Bronchial epithelial cell (primary cell): ENCODE measurements at regions not wholly inside any gene's neighbourhood (a gene's known extent, or its start where the extent isn't known, plus 50 kb on each side); places are given as distances from the start of the nearest gene placed in this dataset.
A peak's percentile ranks its signal among the peaks of the same experiment; 100 is the strongest.

Experiments
- DNase-seq: peaks from one replicate; pipeline ENCODE4 v3.0.0-alpha.2; 2010; ENCODE audit warnings: low read depth
- FAIRE-seq: peaks from 2 replicates; lab custom pipeline; 2011; peaks lifted over from hg19 to GRCh38; lab: Jason Lieb, UNC
- H3K27me3 ChIP-seq: 2 replicates; pipeline ENCODE4 v1.5.1; 2011; ENCODE audit warnings: low read length; ENCODE audit not compliant: control insufficient read depth, insufficient read depth
- H3K36me3 ChIP-seq: 2 replicates; pipeline ENCODE4 v1.5.1; 2011; ENCODE audit warnings: low read length; ENCODE audit not compliant: control insufficient read depth, insufficient read depth
- H3K4me3 ChIP-seq: 2 replicates; pipeline ENCODE4 v1.5.1; 2011; ENCODE audit warnings: mild to moderate bottlenecking, low read depth, low read length, control low read depth
- TF ChIP-seq, protein P1 (sequence below): IDR thresholded peaks from 2 replicates; pipeline ENCODE4 v1.5.1; 2011; ENCODE audit warnings: mild to moderate bottlenecking, moderate library complexity, low read length, control low read depth, inconsistent platforms; ENCODE audit not compliant: insufficient read depth, severe bottlenecking

DNA sequence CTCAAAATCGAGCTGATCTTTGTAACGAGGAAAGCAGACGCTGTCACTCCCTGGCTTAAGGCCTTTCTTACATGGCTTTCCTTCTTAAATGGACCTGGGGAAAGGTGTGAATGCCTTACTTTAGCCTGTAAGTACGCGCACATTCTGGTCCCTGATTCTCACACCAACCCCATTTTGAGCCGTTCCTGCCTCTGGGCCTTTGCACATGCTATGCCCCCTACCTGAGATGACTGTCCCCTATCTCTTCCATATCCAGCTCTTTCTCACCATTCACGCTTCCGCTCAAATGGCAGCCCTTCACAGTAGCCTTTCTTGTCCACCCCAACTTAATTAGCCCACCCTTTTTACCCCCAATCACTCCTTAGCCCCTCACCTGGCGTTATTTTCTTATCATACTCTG is 496.7 kb downstream of the SHQ1 start:
- peaks cover 2% of the 10 kb centered on the region for H3K27me3 ChIP-seq
- no peak for DNase-seq
- no peaks in the 10 kb centered on the region for H3K36me3 ChIP-seq
- no peak for FAIRE-seq
- H3K4me3 ChIP-seq: no peak overlapping the region
- TF ChIP-seq, protein P1, sequence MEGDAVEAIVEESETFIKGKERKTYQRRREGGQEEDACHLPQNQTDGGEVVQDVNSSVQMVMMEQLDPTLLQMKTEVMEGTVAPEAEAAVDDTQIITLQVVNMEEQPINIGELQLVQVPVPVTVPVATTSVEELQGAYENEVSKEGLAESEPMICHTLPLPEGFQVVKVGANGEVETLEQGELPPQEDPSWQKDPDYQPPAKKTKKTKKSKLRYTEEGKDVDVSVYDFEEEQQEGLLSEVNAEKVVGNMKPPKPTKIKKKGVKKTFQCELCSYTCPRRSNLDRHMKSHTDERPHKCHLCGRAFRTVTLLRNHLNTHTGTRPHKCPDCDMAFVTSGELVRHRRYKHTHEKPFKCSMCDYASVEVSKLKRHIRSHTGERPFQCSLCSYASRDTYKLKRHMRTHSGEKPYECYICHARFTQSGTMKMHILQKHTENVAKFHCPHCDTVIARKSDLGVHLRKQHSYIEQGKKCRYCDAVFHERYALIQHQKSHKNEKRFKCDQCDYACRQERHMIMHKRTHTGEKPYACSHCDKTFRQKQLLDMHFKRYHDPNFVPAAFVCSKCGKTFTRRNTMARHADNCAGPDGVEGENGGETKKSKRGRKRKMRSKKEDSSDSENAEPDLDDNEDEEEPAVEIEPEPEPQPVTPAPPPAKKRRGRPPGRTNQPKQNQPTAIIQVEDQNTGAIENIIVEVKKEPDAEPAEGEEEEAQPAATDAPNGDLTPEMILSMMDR: no peak

DNA sequence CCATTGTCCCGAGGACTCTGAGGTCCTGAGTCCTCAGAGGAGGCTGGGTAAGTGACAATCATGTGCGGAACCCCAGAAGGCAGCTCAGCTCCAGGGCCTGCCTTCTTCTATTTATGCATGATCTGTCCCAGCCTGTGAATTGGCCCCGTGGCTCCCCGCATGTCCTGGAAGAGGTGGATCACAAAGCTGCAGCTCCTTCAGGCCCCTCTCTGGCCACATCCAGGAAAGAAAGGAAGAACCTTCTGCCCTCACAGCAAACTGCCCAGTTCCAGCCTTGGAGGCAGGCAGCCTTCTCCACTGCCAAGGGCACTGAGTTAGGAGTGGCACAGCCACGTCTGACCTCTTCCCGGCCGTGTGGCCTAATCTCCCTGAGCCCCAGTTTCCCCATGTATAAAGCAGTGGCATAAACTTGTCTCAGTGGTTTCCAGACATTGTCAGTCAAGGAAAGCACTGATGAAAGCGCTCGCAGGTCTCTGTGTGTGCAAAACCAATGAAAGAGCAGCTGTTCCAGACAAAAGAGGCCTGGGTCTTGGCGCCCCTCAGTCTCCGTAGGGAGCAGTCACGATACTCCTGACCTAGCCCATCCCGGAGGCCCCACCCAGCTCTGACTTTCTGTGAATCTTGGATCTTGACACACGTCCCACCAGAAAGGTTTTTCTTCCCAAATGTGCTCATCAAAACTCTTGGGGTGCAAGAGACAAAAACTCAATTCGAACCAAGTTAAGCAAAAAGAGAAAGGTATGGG is 497.3 kb downstream of the SHQ1 start:
- Histone ChIP-seq H3K4me3 (no peak overlapping the region), H3K27me3 (peaks cover 2% of the 10 kb centered on the region), H3K36me3 (no peaks in the 10 kb centered on the region)
- FAIRE-seq: no peak
- no peak for DNase-seq
- TF ChIP-seq, protein P1: no peak

DNA sequence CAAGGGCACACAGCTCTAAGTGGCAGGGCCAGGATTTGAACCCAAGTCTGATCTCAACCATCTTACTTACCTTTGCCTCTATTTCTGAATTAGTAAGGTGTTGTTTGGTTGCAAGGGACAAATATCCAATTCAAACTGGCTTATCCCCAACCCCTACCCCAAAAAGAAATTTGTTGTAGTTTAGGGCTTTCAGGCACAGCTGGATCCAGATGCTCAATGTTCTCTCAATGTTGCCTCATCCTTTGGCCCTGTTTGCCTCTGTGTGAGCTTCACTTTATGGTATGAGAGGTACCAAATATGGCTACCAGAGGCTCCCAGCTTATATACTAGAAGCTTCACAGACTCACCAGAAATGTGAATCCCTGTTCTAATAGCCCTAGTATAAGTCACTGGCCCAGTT is 499.9 kb downstream of the SHQ1 start:
- DNase-seq: no peak
- no peak for FAIRE-seq
- TF ChIP-seq, protein P1: no peak
- H3K4me3 ChIP-seq: no peak overlapping the region
- H3K27me3 ChIP-seq: peaks cover 2% of the 10 kb centered on the region
- H3K36me3 ChIP-seq: no peaks in the 10 kb centered on the region

DNA sequence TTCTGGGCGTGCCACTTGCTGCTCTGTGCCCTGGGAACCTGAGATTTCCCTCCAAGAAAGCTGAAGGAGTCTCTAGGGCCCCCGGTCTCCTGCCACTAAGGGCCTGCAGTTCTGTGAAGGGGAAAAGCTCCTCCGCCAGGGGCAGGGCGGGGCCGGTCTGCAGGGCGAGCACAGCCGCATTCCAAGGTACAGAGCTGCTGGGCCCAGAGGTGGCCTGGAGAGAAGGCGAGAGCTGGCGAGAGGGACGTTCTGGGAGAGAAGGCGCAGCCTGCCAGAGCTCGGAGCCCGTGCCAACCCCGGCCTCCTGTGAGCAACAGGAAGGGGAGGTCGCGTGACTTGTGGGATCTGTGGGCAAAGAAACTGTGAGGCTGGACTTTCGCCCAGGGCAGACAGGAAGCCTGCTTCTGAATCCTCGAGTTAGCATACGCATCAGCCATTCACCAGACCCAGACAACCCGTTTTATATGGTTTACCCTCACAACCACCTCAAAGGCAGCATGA is 500.4 kb downstream of the SHQ1 start:
- no peak for FAIRE-seq

DNA sequence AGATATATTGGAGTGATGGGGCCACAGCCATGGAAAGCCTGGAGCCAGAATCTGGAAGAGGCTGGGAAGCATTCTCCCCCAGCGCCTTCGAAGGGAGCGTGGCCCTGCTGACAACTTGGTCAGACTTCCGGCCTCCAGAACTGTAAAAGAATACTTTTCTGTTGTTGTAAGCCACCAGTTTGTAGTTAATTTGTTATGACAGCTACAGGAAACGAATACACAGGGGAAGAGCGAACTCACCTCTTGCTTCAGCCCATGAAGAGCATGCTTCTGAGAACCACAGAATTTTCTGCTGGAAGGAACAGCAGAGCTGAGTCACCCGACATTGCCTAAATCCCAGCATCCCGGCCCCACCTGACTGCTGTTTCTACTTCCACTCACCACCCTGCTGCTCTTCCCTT is 501.7 kb downstream of the SHQ1 start:
- Histone ChIP-seq H3K27me3 (peaks cover 2% of the 10 kb centered on the region), H3K36me3 (no peaks in the 10 kb centered on the region), H3K4me3 (no peak overlapping the region)
- FAIRE-seq (no peak), DNase-seq (peak; percentile 88)
- TF ChIP-seq, protein P1: no peak

More for the DNA sequence above, 500.4 kb downstream of the SHQ1 start:
- DNase-seq: peak; percentile 80
- TF ChIP-seq, protein P1: peak; percentile 33
- Histone ChIP-seq H3K36me3 (no peaks in the 10 kb centered on the region), H3K4me3 (no peak overlapping the region), H3K27me3 (peaks cover 2% of the 10 kb centered on the region)

DNA sequence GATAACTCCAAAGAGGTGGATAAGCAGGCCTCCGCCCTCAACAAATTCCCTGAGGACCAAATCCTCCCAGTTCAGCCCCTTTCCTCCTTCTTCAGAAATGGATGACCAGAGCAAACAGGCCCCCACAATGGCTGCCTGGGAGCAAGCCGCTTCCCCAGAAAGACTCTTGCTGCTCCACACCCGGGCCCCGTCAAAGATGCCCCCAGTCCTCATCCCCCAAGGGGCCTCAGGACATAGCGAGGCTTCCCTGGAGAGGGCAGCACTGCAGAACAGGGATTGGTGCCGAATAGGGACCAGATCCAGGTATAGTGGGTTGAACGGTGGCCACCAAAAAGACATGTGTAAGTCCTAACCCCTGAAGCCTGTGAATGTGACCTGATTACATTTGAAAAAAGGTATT is 502.3 kb downstream of the SHQ1 start:
- no peak for FAIRE-seq
- TF ChIP-seq, protein P1: no peak
- DNase-seq: no peak
- H3K36me3 ChIP-seq: no peaks in the 10 kb centered on the region
- no peaks in the 10 kb centered on the region for H3K27me3 ChIP-seq
- no peak overlapping the region for H3K4me3 ChIP-seq
